Testis (tissue), 2 donors: ENCODE measurements at regions not wholly inside any gene's neighbourhood (a gene's known extent, or its start where the extent isn't known, plus 50 kb on each side); places are given as distances from the start of the nearest gene placed in this dataset.

Experiments
- DNase-seq: peaks from one replicate; pipeline ENCODE4 v3.0.0-alpha.2; 2019
- H3K27ac ChIP-seq, 2 donors: fragments of 200-600 bp; sonication (generic); one replicate each; pipeline ENCODE4 v1.5.1; 2019
- H3K27me3 ChIP-seq: fragments of 200-600 bp; sonication (generic); one replicate; pipeline ENCODE4 v1.5.1; 2019
- H3K36me3 ChIP-seq: fragments of 200-600 bp; sonication (generic); one replicate; pipeline ENCODE4 v1.5.1; 2017; ENCODE audit warnings: low read depth; ENCODE audit errors: missing control alignments
- H3K4me1 ChIP-seq: fragments of 200-600 bp; sonication (generic); one replicate; pipeline ENCODE4 v1.5.1; 2019
- H3K4me3 ChIP-seq, 2 donors: fragments of 200-600 bp; sonication (generic); one replicate each; pipeline ENCODE4 v1.5.1; 2017 to 2019
- H3K9me3 ChIP-seq: fragments of 200-600 bp; sonication (generic); one replicate; pipeline ENCODE4 v1.5.1; 2017
- CTCF ChIP-seq, 3 experiments: fragments of 450-650 bp in 2 of 3; fragments of 200-600 bp in 1 of 3; sonication (generic) in 1 of 3; IDR thresholded peaks; one replicate each; pipeline ENCODE4 v1.5.1; 2016 to 2019; ENCODE audit warnings: antibody characterized with exemption in 3 of 3, mild to moderate bottlenecking in 2 of 3, moderate library complexity in 1 of 3
- POLR2A ChIP-seq: fragments of 450-650 bp; IDR thresholded peaks from one replicate; pipeline ENCODE4 v1.6.1; 2017; ENCODE audit warnings: antibody characterized with exemption, mild to moderate bottlenecking, moderate library complexity
- WGBS, 2 donors: methylation state at CpG; one replicate each; pipeline ENCODE4 v1.1.5; 2018; 5-methylcytosine and 5-hydroxymethylcytosine counted together
- intact Hi-C: fragments of 100-400 bp; cut with DNase I; formaldehyde crosslinking; loops from one replicate; pipeline ENCODE4 v1.15.1; 2023; ENCODE audit warnings: low total_unique reads

DNA sequence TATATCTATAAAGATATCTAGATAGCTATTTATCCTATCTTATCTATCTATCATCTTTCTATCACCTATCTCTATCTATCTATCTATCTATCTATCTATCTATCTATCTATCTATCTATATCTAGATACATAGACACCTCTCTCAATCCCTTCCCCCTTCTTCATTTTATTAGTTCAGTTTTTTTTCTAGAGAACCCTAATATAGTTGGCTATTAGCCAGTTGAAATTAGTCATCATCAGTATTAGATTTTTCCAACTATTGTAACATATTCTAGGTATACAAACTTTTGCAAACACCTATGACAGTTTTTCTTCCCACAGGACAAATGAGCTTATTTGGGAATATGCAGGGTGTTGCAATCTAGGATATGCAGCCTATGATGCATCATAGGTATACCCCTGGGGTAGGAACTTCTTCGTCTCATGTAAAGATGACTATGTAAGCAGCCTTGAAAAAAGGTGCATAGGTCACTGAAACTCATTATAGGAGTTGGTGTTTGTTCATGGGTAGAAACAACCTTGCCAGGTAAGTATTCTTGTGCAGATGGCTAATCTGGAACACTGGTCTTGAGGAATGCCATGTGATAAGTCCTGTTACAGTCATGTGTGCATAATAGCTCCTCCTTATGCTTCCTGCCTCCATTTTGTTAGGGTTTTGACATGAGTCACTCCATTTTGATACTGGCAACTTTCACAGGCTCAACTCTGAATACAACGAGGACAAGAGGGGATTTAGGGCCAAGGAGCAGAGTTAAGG, 160.7 kb upstream of the ZSWIM2 start:
- DNase-seq, result no peak
- TF ChIP-seq POLR2A (no peak), CTCF (IDR thresholded peaks at IDR 0.05) (no peak)
- Histone ChIP-seq H3K27ac (no peak overlapping the region), H3K4me3 (no peak overlapping the region), H3K27me3 (no peaks in the 10 kb centered on the region), H3K4me1 (no peaks in the 10 kb centered on the region), H3K9me3 (no peaks in the 10 kb centered on the region), H3K36me3 (no peaks in the 10 kb centered on the region)
- 97 to 100% methylated on average over 2 of the region's 2 CpGs for WGBS, 2 donors
- intact Hi-C loops, result no loop called here

DNA sequence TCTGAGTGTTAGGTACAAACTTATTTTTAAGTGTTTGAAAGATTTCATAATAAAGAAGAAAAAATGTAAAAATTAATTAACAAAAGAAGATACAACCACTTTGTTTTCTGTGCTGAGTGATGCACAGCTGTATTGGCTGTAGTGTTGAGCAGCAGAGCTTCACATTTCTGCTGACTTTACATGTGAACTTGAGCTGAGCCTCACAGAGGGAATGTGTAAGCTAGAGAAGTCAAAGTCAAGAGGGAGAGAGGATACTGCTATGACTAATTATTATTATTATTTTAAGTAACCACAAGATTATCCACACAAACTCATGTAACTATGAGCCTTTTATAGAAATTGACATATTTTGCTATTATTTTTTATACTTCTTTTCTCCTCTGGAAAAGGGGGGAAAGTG, 159.1 kb upstream of the ZSWIM2 start:
- intact Hi-C loops, result no loop called here
- H3K27ac ChIP-seq, result no peak overlapping the region
- TF ChIP-seq CTCF (IDR thresholded peaks at IDR 0.05) (no peak), POLR2A (no peak)
- H3K9me3 ChIP-seq, result no peaks in the 10 kb centered on the region
- no peak overlapping the region for H3K4me3 ChIP-seq
- H3K27me3 ChIP-seq, result no peaks in the 10 kb centered on the region
- H3K4me1 ChIP-seq, result no peaks in the 10 kb centered on the region
- no peaks in the 10 kb centered on the region for H3K36me3 ChIP-seq
- no peak for DNase-seq

- 57 to 68% methylated on average over 1 of the region's 1 CpG for WGBS, 2 donors
- Histone ChIP-seq H3K4me3 (peak overlapping the region; percentile 48 to 50), H3K27ac (no peak overlapping the region), H3K36me3 (no peaks in the 10 kb centered on the region), H3K9me3 (no peaks in the 10 kb centered on the region), H3K4me1 (no peaks in the 10 kb centered on the region), H3K27me3 (no peaks in the 10 kb centered on the region)
- intact Hi-C loops, result no loop called here
- no peak for TF ChIP-seq POLR2A
- TF ChIP-seq CTCF (IDR thresholded peaks at IDR 0.05), result no peak
- DNase-seq, result no peak
These were observed 154.6 kb upstream of the ZSWIM2 start for GRCh38 chr2:187003611-187004010.

- Histone ChIP-seq H3K27ac (no peak overlapping the region), H3K4me1 (no peaks in the 10 kb centered on the region), H3K4me3 (peak overlapping the region; percentile 48 to 50), H3K27me3 (no peaks in the 10 kb centered on the region), H3K36me3 (no peaks in the 10 kb centered on the region), H3K9me3 (no peaks in the 10 kb centered on the region)
- intact Hi-C loops, result no loop called here
- TF ChIP-seq CTCF (IDR thresholded peaks at IDR 0.05) (no peak), POLR2A (no peak)
- DNase-seq, result peak; percentile 45
- 47 to 72% methylated on average over 15 to 32 of the region's 32 CpGs for WGBS, 2 donors
These were observed 154.1 kb upstream of the ZSWIM2 start for GRCh38 chr2:187003038-187003554.

DNA sequence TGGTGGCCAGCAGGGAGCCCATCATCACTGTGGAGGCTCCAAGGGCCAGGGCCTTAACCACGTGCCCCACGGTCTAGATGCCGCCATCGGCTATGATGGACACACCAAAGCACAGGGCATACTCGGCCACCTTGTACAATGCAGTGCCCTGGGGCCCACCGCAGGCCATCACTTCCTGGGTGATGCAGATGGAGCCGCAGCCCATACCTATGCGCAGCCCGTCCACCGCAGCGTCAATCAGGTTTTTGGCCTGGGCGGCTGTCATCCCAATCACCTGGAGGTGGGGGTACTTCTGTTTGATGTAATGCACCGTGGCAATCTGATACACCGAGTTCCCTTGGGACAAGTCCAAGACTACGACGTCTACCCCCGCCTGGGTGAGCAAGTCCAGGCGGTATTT, 153.3 kb upstream of the ZSWIM2 start:
- intact Hi-C loops, result no loop called here
- no peak overlapping the region for H3K4me3 ChIP-seq
- no peaks in the 10 kb centered on the region for H3K36me3 ChIP-seq
- DNase-seq, result no peak
- 93 to 97% methylated on average over 11 to 18 of the region's 18 CpGs for WGBS, 2 donors
- H3K9me3 ChIP-seq, result no peaks in the 10 kb centered on the region
- H3K27ac ChIP-seq, result no peak overlapping the region
- no peaks in the 10 kb centered on the region for H3K27me3 ChIP-seq
- H3K4me1 ChIP-seq, result no peaks in the 10 kb centered on the region
- TF ChIP-seq POLR2A (no peak), CTCF (IDR thresholded peaks at IDR 0.05) (no peak)
